ENCODE measurements at regions not wholly inside any gene's neighbourhood (a gene's known extent, or its start where the extent isn't known, plus 50 kb on each side); places are given as distances from the start of the nearest gene placed in this dataset.

- TF ChIP-seq CTCF (conservative IDR thresholded peaks at IDR 0.05) (no peak), EZH2 (IDR thresholded peaks at IDR 0.05; ENCODE audit: low read depth) (no peak)
Observed at GRCh38 chr14:53381895-53382294, 228.8 kb upstream of the DDHD1 start.
